ENCODE measurements at regions not wholly inside any gene's neighbourhood (a gene's known extent, or its start where the extent isn't known, plus 50 kb on each side); places are given as distances from the start of the nearest gene placed in this dataset.

- no peaks in the 10 kb centered on the region for H4K20me1 ChIP-seq (ENCODE audit: insufficient read depth, low read length)
- no peaks in the 10 kb centered on the region for H3K79me2 ChIP-seq (ENCODE audit: insufficient read depth, low read length)
- TF ChIP-seq CTCF (IDR thresholded peaks at IDR 0.05) = no peak
- WGBS (ENCODE audit: insufficient coverage) = 80% methylated on average over 1 of the region's 8 CpGs
- intact Hi-C loops (cut with micrococcal nuclease) = no loop called here
- Mint-ChIP-seq H3K27ac (no peak overlapping the region), H3K4me3 (no peak overlapping the region), H3K4me1 (no peaks in the 10 kb centered on the region), H3K9me3 (peaks cover 0 to 6% (median 0%) of the 10 kb centered on the region in 7 donors), H3K27me3 (ENCODE audit: low read depth in 3 of 3) (peaks cover 1 to 3% (median 3%) of the 10 kb centered on the region in 3 donors), H3K36me3 (no peaks in the 10 kb centered on the region)
- H3K4me1 ChIP-seq (ENCODE audit: control insufficient read depth in 1 of 2, insufficient read depth in 2 of 2, low read length in 2 of 2) = no peaks in the 10 kb centered on the region
- no peak overlapping the region for H3K4me3 ChIP-seq (replicated peaks in 1 of 3; ENCODE audit: low read depth in 2 of 3, low read length in 3 of 3)
- H3K9ac ChIP-seq (ENCODE audit: insufficient read depth, low read length, poor library complexity, severe bottlenecking) = no peak overlapping the region
- H3K27ac ChIP-seq (ENCODE audit: low read depth in 1 of 2, low read length in 2 of 2) = no peak overlapping the region
- no peaks in the 10 kb centered on the region for H3K9me3 ChIP-seq (replicated peaks in 1 of 2; ENCODE audit: control insufficient read depth in 1 of 2, insufficient read depth in 1 of 2, low read length in 2 of 2)
- no peak for DNase-seq
- H3K27me3 ChIP-seq (ENCODE audit: control insufficient read depth in 2 of 2, insufficient read depth in 2 of 2, low read length in 2 of 2) = no peaks in the 10 kb centered on the region
- no peaks in the 10 kb centered on the region for H3K36me3 ChIP-seq (replicated peaks in 1 of 2; ENCODE audit: control insufficient read depth in 1 of 2, insufficient read depth in 2 of 2, low read length in 2 of 2)
- H3K4me2 ChIP-seq (replicated peaks; ENCODE audit: extremely low read depth, low read length, poor library complexity, severe bottlenecking) = no peak overlapping the region
- no peak overlapping the region for H2AFZ ChIP-seq (ENCODE audit: insufficient read depth, low read depth, low read length, poor library complexity, severe bottlenecking)
These were observed 688.5 kb upstream of the CHD1 start for GRCh38 chr5:99617335-99617734.

- no peaks in the 10 kb centered on the region for H3K4me1 Mint-ChIP-seq
- H3K36me3 ChIP-seq (replicated peaks in 1 of 2; ENCODE audit: control insufficient read depth in 1 of 2, insufficient read depth in 2 of 2, low read length in 2 of 2) = no peaks in the 10 kb centered on the region
- H3K9me3 Mint-ChIP-seq = no peaks in the 10 kb centered on the region
- no peaks in the 10 kb centered on the region for H3K36me3 Mint-ChIP-seq
- H3K4me3 ChIP-seq (replicated peaks in 1 of 3; ENCODE audit: low read depth in 2 of 3, low read length in 3 of 3) = no peak overlapping the region
- no peak overlapping the region for H3K4me2 ChIP-seq (replicated peaks; ENCODE audit: extremely low read depth, low read length, poor library complexity, severe bottlenecking)
- no peaks in the 10 kb centered on the region for H3K79me2 ChIP-seq (ENCODE audit: insufficient read depth, low read length)
- intact Hi-C loops (cut with micrococcal nuclease) = no loop called here
- H3K4me3 Mint-ChIP-seq = no peak overlapping the region
- DNase-seq = no peak
- no peak overlapping the region for H3K27ac Mint-ChIP-seq
- no peaks in the 10 kb centered on the region for H3K27me3 ChIP-seq (ENCODE audit: control insufficient read depth in 2 of 2, insufficient read depth in 2 of 2, low read length in 2 of 2)
- H3K27ac ChIP-seq (ENCODE audit: low read depth in 1 of 2, low read length in 2 of 2) = no peak overlapping the region
- TF ChIP-seq CTCF (IDR thresholded peaks at IDR 0.05) = no peak
- H2AFZ ChIP-seq (ENCODE audit: insufficient read depth, low read depth, low read length, poor library complexity, severe bottlenecking) = no peak overlapping the region
- H3K9me3 ChIP-seq (replicated peaks in 1 of 2; ENCODE audit: control insufficient read depth in 1 of 2, insufficient read depth in 1 of 2, low read length in 2 of 2) = no peaks in the 10 kb centered on the region
- H3K4me1 ChIP-seq (ENCODE audit: control insufficient read depth in 1 of 2, insufficient read depth in 2 of 2, low read length in 2 of 2) = no peaks in the 10 kb centered on the region
- no CpG with 5 or more reads among the region's 1 CpG for WGBS (ENCODE audit: insufficient coverage)
- no peak overlapping the region for H3K9ac ChIP-seq (ENCODE audit: insufficient read depth, low read length, poor library complexity, severe bottlenecking)
- H3K27me3 Mint-ChIP-seq (ENCODE audit: low read depth in 3 of 3) = peaks cover 0 to 3% (median 0%) of the 10 kb centered on the region in 3 donors
- no peaks in the 10 kb centered on the region for H4K20me1 ChIP-seq (ENCODE audit: insufficient read depth, low read length)
These were observed 686.1 kb upstream of the CHD1 start for GRCh38 chr5:99614888-99615287.
